ENCODE measurements at regions not wholly inside any gene's neighbourhood (a gene's known extent, or its start where the extent isn't known, plus 50 kb on each side); places are given as distances from the start of the nearest gene placed in this dataset.

DNA sequence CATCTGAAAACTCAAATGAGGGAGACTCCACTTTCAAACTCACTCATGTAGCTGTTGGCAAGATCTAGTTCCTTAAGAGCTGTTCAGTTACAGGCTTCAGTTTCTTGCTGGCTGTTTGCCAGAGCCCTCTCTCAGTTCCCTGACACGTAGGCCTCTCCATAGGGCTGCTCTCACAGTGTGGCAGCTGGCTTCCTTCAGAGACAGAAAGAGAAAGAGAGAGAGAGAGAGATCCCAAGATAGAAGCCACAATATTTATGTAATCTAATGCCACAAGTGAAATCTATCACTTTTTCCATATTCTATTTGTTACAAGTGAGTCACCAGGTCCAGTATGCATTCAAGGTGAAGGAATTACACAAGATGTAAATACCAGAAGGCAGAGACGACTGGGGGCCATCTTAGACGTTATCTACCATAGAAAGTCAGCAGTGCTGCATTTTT is 168.8 kb downstream of the RCN1 start:
- TF ChIP-seq ZZZ3 (IDR thresholded peaks at IDR 0.05; ENCODE audit: control insufficient read depth, insufficient read length, low read depth) (no peak), FOXM1 (IDR thresholded peaks at IDR 0.05; ENCODE audit: low read depth, low read length) (no peak), POLR2A (IDR thresholded peaks at IDR 0.05; ENCODE audit: low read depth, low read length) (no peak), FOXK2 (IDR thresholded peaks at IDR 0.05) (no peak), ETV6 (conservative IDR thresholded peaks at IDR 0.05 in 1 of 2, IDR thresholded peaks at IDR 0.05 in 1 of 2; ENCODE audit: borderline replicate concordance in 1 of 2, low read depth in 1 of 2) (no peak), NR2C2 (IDR thresholded peaks at IDR 0.05; ENCODE audit: borderline replicate concordance, control insufficient read depth, insufficient read length, low read depth) (no peak), SIX5 (IDR thresholded peaks at IDR 0.05; ENCODE audit: low read depth, low read length, severe bottlenecking) (no peak), YY1 (IDR thresholded peaks at IDR 0.05; ENCODE audit: low read depth, low read length) (no peak)
- TF ChIP-seq, protein P1, sequence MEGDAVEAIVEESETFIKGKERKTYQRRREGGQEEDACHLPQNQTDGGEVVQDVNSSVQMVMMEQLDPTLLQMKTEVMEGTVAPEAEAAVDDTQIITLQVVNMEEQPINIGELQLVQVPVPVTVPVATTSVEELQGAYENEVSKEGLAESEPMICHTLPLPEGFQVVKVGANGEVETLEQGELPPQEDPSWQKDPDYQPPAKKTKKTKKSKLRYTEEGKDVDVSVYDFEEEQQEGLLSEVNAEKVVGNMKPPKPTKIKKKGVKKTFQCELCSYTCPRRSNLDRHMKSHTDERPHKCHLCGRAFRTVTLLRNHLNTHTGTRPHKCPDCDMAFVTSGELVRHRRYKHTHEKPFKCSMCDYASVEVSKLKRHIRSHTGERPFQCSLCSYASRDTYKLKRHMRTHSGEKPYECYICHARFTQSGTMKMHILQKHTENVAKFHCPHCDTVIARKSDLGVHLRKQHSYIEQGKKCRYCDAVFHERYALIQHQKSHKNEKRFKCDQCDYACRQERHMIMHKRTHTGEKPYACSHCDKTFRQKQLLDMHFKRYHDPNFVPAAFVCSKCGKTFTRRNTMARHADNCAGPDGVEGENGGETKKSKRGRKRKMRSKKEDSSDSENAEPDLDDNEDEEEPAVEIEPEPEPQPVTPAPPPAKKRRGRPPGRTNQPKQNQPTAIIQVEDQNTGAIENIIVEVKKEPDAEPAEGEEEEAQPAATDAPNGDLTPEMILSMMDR (IDR thresholded peaks at IDR 0.05 in 2 of 3, conservative IDR thresholded peaks at IDR 0.05 in 1 of 3; ENCODE audit: control insufficient read depth in 2 of 3, extremely low read depth in 1 of 3, insufficient read depth in 1 of 3, low read depth in 3 of 3, low read length in 3 of 3), result no peak
- TF ChIP-seq, protein P2, sequence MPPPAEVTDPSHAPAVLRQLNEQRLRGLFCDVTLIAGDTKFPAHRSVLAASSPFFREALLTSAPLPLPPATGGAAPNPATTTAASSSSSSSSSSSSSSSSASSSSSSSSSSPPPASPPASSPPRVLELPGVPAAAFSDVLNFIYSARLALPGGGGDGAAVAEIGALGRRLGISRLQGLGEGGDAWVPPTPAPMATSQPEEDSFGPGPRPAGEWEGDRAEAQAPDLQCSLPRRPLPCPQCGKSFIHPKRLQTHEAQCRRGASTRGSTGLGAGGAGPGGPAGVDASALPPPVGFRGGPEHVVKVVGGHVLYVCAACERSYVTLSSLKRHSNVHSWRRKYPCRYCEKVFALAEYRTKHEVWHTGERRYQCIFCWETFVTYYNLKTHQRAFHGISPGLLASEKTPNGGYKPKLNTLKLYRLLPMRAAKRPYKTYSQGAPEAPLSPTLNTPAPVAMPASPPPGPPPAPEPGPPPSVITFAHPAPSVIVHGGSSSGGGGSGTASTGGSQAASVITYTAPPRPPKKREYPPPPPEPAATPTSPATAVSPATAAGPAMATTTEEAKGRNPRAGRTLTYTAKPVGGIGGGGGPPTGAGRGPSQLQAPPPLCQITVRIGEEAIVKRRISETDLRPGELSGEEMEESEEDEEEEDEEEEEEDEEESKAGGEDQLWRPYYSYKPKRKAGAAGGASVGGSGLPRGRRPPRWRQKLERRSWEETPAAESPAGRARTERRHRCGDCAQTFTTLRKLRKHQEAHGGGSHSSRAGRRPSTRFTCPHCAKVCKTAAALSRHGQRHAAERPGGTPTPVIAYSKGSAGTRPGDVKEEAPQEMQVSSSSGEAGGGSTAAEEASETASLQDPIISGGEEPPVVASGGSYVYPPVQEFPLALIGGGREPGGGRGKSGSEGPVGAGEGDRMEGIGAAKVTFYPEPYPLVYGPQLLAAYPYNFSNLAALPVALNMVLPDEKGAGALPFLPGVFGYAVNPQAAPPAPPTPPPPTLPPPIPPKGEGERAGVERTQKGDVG (CRISPR knock-in tag; IDR thresholded peaks at IDR 0.05), result no peak

Data from GM12878 (cell line).